AG04450 (cell line): ENCODE measurements at regions not wholly inside any gene's neighbourhood (a gene's known extent, or its start where the extent isn't known, plus 50 kb on each side); places are given as distances from the start of the nearest gene placed in this dataset.

ENCODE experiments used
- CTCF ChIA-PET: fragments of 300-600, 350-600 bp; formaldehyde crosslinking; extraction: SDS; loops from one replicate; lab custom pipeline; 2022; ENCODE audit warnings: antibody characterized with exemption, inconsistent platforms; lab: Charles Lee
- POLR2A ChIA-PET: fragments of 350-600 bp; formaldehyde crosslinking; extraction: SDS; loops from one replicate; lab custom pipeline; 2021; ENCODE audit warnings: antibody characterized with exemption, inconsistent platforms; lab: Yijun Ruan, JAX
- DNase-seq: peaks from one replicate; pipeline ENCODE4 v3.0.0-alpha.2; 2011; ENCODE audit warnings: low read depth, low spot score
- H3K27ac ChIP-seq: one replicate; pipeline ENCODE4 v1.5.1; 2012; ENCODE audit warnings: low read depth, low read length, control low read depth
- H3K27me3 ChIP-seq: one replicate; pipeline ENCODE4 v1.6.0; 2012; ENCODE audit warnings: low read length; ENCODE audit not compliant: control insufficient read depth, insufficient read depth
- H3K4me3 ChIP-seq: 2 replicates; pipeline ENCODE4 v1.5.1; 2011; ENCODE audit warnings: mild to moderate bottlenecking, low read depth, low read length, control low read depth
- H3K9me3 ChIP-seq: 2 replicates; pipeline ENCODE4 v1.5.1; 2012; ENCODE audit warnings: low read length; ENCODE audit not compliant: control insufficient read depth, insufficient read depth
- CTCF ChIP-seq: IDR thresholded peaks from 2 replicates; pipeline ENCODE4 v1.5.1; 2011; ENCODE audit warnings: low read depth, low read length, control low read depth, inconsistent platforms

GRCh38 chr3:135310317-135310716 is 515.3 kb downstream of the EPHB1 start:
- ChIA-PET POLR2A (no interaction called here), CTCF (no interaction called here)
- H3K4me3 ChIP-seq = no peak overlapping the region

GRCh38 chr3:135311699-135312098 is 516.6 kb downstream of the EPHB1 start:
- CTCF ChIA-PET = no interaction called here
- no peaks in the 10 kb centered on the region for H3K27me3 ChIP-seq
- POLR2A ChIA-PET = no interaction called here
- H3K9me3 ChIP-seq = no peaks in the 10 kb centered on the region; the same call in 1 of the 2 replicates
- no peak overlapping the region for H3K4me3 ChIP-seq
- no peak for TF ChIP-seq CTCF
- no peak for DNase-seq
- H3K27ac ChIP-seq = no peak overlapping the region

More at GRCh38 chr3:135310317-135310716, 515.3 kb downstream of the EPHB1 start:
- no peak for TF ChIP-seq CTCF
- Histone ChIP-seq H3K9me3 (no peaks in the 10 kb centered on the region; the same call in 1 of the 2 replicates), H3K27me3 (no peaks in the 10 kb centered on the region), H3K27ac (no peak overlapping the region)
- DNase-seq = no peak

- H3K4me3 ChIP-seq = no peak overlapping the region
- no peak overlapping the region for H3K27ac ChIP-seq
- no peak for TF ChIP-seq CTCF
- no peak for DNase-seq
- no peaks in the 10 kb centered on the region for H3K27me3 ChIP-seq
- ChIA-PET CTCF (no interaction called here), POLR2A (no interaction called here)
- H3K9me3 ChIP-seq = no peaks in the 10 kb centered on the region
These were observed 519.2 kb downstream of the EPHB1 start for GRCh38 chr3:135314237-135314636.

GRCh38 chr3:135324301-135324700 is 529.2 kb downstream of the EPHB1 start:
- no peak overlapping the region for H3K4me3 ChIP-seq
- no peak for TF ChIP-seq CTCF
- H3K27ac ChIP-seq = no peak overlapping the region
- peaks cover 8% of the 10 kb centered on the region for H3K9me3 ChIP-seq
- no peaks in the 10 kb centered on the region for H3K27me3 ChIP-seq
- ChIA-PET POLR2A (no interaction called here), CTCF (no interaction called here)
- DNase-seq = no peak

- ChIA-PET POLR2A (no interaction called here), CTCF (no interaction called here)
- no peak overlapping the region for H3K4me3 ChIP-seq
- H3K27ac ChIP-seq = no peak overlapping the region
- no peaks in the 10 kb centered on the region for H3K27me3 ChIP-seq
- no peak for TF ChIP-seq CTCF
- H3K9me3 ChIP-seq = peaks cover 10% of the 10 kb centered on the region
- no peak for DNase-seq
These were observed 530.0 kb downstream of the EPHB1 start for GRCh38 chr3:135325096-135325495.
